Heart left ventricle (tissue), 16 donors: ENCODE measurements at regions not wholly inside any gene's neighbourhood (a gene's known extent, or its start where the extent isn't known, plus 50 kb on each side); places are given as distances from the start of the nearest gene placed in this dataset.

Source experiments
- ATAC-seq, 4 donors: fragments of 200-7000 bp; cut with Tn5 transposase; one replicate each; pipeline ENCODE4 v1.9.1; 2020 to 2022; ENCODE audit warnings: moderate library complexity in 4 of 4, mild to moderate bottlenecking in 3 of 4, moderate number of reproducible peaks in 1 of 4
- DNase-seq, 5 donors: peaks; one replicate each; pipeline ENCODE4 v3.0.0-alpha.2; 2020
- H3K27ac ChIP-seq, 12 donors: fragments of 200-600 bp; sonication (generic) in 4 of 12; one replicate each; pipeline versions ENCODE4 v1.5.0 to v1.8.0; 2016 to 2022; ENCODE audit warnings: mild to moderate bottlenecking in 2 of 12
- H3K27me3 ChIP-seq, 9 donors: fragments of 200-600 bp; sonication (generic) in 2 of 9; one replicate each; pipeline versions ENCODE4 v1.5.1 to v1.8.0; 2016 to 2022; ENCODE audit warnings: mild to moderate bottlenecking in 3 of 9
- H3K36me3 ChIP-seq, 9 donors: fragments of 200-600 bp; sonication (generic) in 2 of 9; one replicate each; pipeline versions ENCODE4 v1.5.0 to v1.8.0; 2018 to 2022; ENCODE audit warnings: mild to moderate bottlenecking in 2 of 9
- H3K4me1 ChIP-seq, 12 donors: fragments of 200-600 bp; sonication (generic) in 4 of 12; one replicate each; pipeline versions ENCODE4 v1.5.0 to v1.8.0; 2016 to 2022; ENCODE audit warnings: mild to moderate bottlenecking in 3 of 12
- H3K4me3 ChIP-seq, 12 donors: fragments of 200-600 bp; sonication (generic) in 4 of 12; one replicate each; pipeline versions ENCODE4 v1.5.0 to v1.8.0; 2017 to 2022; ENCODE audit warnings: mild to moderate bottlenecking in 9 of 12, moderate library complexity in 4 of 12
- H3K9me3 ChIP-seq, 12 donors: fragments of 200-600 bp; sonication (generic) in 4 of 12; one replicate each; pipeline versions ENCODE4 v1.5.0 to v1.8.0; 2016 to 2022; ENCODE audit warnings: mild to moderate bottlenecking in 1 of 12
- CTCF ChIP-seq, 12 donors: fragments of 200-600 bp; sonication (generic) in 4 of 12; IDR thresholded peaks; one replicate each; pipeline versions ENCODE4 v1.5.0 to v1.8.0; 2018 to 2022; ENCODE audit warnings: antibody characterized with exemption in 12 of 12, mild to moderate bottlenecking in 5 of 12
- POLR2A ChIP-seq, 2 donors: fragments of 450-650 bp; IDR thresholded peaks; one replicate each; pipeline ENCODE4 v1.6.1; 2017; ENCODE audit warnings: antibody characterized with exemption in 2 of 2, mild to moderate bottlenecking in 2 of 2, moderate library complexity in 2 of 2
- WGBS, 4 donors: extraction: QIAGEN DNeasy Blood & Tissue Kit in 2 of 4; methylation state at CpG; one replicate each; pipeline versions ENCODE4 v1.1.5 to v1.1.7; 2013 to 2018; 5-methylcytosine and 5-hydroxymethylcytosine counted together
- intact Hi-C, 10 donors: fragments of 100-400 bp; cut with DNase I; formaldehyde crosslinking; loops; one replicate each; pipeline versions ENCODE4 v1.11.1 to v1.14.2; 2022
- donor health status: ischemic (EF 13 %, LVEDD 7.1; RV severe dilation, severe dysfunction).
- donor health status: healthy with polysubstance abuse.
- donor health status: DM: no; HTN: yes; CAD: no.
- donor health status: DM: no; HTN: no; CAD: no.
- donor health status: ischemic (EF 25% LVEDD 6.9; RV normal size, moderate dysfunction).
- donor health status: ischemic (EF 25% LVEDD 5.7; RV mildly dilated, moderate dysfunction).
- donor health status: healthy.
- donor health status: DM: yes; HTN: yes; CAD: no.
- donor health status: ischemic (EF 35%, LVEDD 5.7; RV mildly dilated, moderate dysfunction).
- donor health status: nonischemic (EF 11% LVEDD 7.7; RV severe dilation, severe dysfunction).
- donor health status: DM: yes; HTN: yes; CAD: no.
- donor health status: PGD.
- donor health status: ischemic (EF 29% LVEDD 5.4; RV normal size, mild dysfunction).
- donor health status: nonischemic (EF 23%, LVEDD 6.1; RV moderate dilation, normal function).

- ATAC-seq: no peak
- Histone ChIP-seq H3K27ac (no peak overlapping the region), H3K4me3 (no peak overlapping the region), H3K27me3 (peaks cover 0 to 5% (median 0%) of the 10 kb centered on the region in 9 donors), H3K4me1 (no peaks in the 10 kb centered on the region), H3K9me3 (peaks cover 0 to 5% (median 0%) of the 10 kb centered on the region in 12 donors), H3K36me3 (no peaks in the 10 kb centered on the region)
- no peak for TF ChIP-seq POLR2A (IDR thresholded peaks at IDR 0.05)
- TF ChIP-seq CTCF (IDR thresholded peaks at IDR 0.05): no peak
- 85 to 99% (median 90%) methylated on average over 9 to 10 of the region's 10 CpGs for WGBS, 4 donors
- intact Hi-C loops: no loop called here
- no peak for DNase-seq
These were observed 76.0 kb upstream of the NPTX2 start for GRCh38 chr7:98541101-98541500.

- no peak overlapping the region for H3K27ac ChIP-seq
- DNase-seq (no peak), ATAC-seq (no peak)
- 56 to 75% (median 66%) methylated on average over 1 of the region's 1 CpG for WGBS, 4 donors
- peaks cover 0 to 5% (median 0%) of the 10 kb centered on the region in 12 donors for H3K9me3 ChIP-seq
- TF ChIP-seq CTCF (IDR thresholded peaks at IDR 0.05) (no peak), POLR2A (IDR thresholded peaks at IDR 0.05) (no peak)
- H3K27me3 ChIP-seq: peaks cover 0 to 5% (median 0%) of the 10 kb centered on the region in 9 donors
- H3K4me1 ChIP-seq: no peaks in the 10 kb centered on the region
- H3K36me3 ChIP-seq: no peaks in the 10 kb centered on the region
- H3K4me3 ChIP-seq: no peak overlapping the region
- intact Hi-C loops: no loop called here
These were observed 77.2 kb upstream of the NPTX2 start for GRCh38 chr7:98539865-98540264.

GRCh38 chr7:98536803-98537202 lies 80.3 kb upstream of the NPTX2 start:
- Histone ChIP-seq H3K27me3 (peaks cover 0 to 5% (median 0%) of the 10 kb centered on the region in 9 donors), H3K27ac (no peak overlapping the region), H3K4me1 (no peaks in the 10 kb centered on the region), H3K9me3 (peaks cover 0 to 9% (median 0%) of the 10 kb centered on the region in 12 donors), H3K4me3 (no peak overlapping the region), H3K36me3 (no peaks in the 10 kb centered on the region)
- intact Hi-C loops: no loop called here
- ATAC-seq (no peak), DNase-seq (no peak)
- TF ChIP-seq POLR2A (IDR thresholded peaks at IDR 0.05): no peak
- no peak for TF ChIP-seq CTCF (IDR thresholded peaks at IDR 0.05)

GRCh38 chr7:98534493-98534892 lies 82.6 kb upstream of the NPTX2 start:
- no peaks in the 10 kb centered on the region for H3K27me3 ChIP-seq
- intact Hi-C loops: no loop called here
- ATAC-seq (no peak), DNase-seq (no peak)
- H3K9me3 ChIP-seq: peaks cover 0 to 19% (median 0%) of the 10 kb centered on the region in 12 donors
- H3K4me1 ChIP-seq: no peaks in the 10 kb centered on the region
- 73 to 84% (median 80%) methylated on average over 7 of the region's 7 CpGs for WGBS, 4 donors
- no peaks in the 10 kb centered on the region for H3K36me3 ChIP-seq
- TF ChIP-seq CTCF (IDR thresholded peaks at IDR 0.05) (no peak), POLR2A (IDR thresholded peaks at IDR 0.05) (no peak)
- no peak overlapping the region for H3K27ac ChIP-seq
- no peak overlapping the region for H3K4me3 ChIP-seq
